ENCODE measurements at regions not wholly inside any gene's neighbourhood (a gene's known extent, or its start where the extent isn't known, plus 50 kb on each side); places are given as distances from the start of the nearest gene placed in this dataset.

DNA sequence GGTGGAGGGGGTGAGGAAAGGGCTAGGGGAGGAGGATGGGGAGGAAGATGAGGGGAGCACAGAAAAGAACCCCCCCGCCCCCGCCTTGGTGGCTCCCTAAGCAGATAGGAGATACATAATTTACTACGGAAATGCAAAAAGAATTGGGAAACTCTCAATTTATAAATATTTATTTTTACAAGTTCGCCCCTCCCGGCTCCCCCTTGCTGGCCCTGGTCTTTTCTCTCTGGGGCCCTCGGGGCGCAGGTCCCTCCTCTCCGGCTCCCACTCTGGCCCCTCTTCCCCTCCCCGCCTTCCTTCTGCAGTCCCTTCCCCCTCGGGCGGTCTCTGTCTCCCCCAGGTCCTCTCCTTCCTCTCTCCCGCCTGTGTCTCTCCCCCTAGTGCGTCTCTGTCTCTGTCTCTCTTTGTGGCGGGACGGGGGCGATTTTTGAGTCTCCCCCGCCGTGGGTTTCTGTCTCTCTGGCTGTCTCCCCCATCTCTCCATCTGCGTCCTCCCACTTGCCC, 173.6 kb upstream of the IER5L start:
- TF ChIP-seq, protein P1, sequence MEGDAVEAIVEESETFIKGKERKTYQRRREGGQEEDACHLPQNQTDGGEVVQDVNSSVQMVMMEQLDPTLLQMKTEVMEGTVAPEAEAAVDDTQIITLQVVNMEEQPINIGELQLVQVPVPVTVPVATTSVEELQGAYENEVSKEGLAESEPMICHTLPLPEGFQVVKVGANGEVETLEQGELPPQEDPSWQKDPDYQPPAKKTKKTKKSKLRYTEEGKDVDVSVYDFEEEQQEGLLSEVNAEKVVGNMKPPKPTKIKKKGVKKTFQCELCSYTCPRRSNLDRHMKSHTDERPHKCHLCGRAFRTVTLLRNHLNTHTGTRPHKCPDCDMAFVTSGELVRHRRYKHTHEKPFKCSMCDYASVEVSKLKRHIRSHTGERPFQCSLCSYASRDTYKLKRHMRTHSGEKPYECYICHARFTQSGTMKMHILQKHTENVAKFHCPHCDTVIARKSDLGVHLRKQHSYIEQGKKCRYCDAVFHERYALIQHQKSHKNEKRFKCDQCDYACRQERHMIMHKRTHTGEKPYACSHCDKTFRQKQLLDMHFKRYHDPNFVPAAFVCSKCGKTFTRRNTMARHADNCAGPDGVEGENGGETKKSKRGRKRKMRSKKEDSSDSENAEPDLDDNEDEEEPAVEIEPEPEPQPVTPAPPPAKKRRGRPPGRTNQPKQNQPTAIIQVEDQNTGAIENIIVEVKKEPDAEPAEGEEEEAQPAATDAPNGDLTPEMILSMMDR (conservative IDR thresholded peaks at IDR 0.05 in 1 of 2, IDR thresholded peaks at IDR 0.05 in 1 of 2; ENCODE audit: low read depth in 1 of 2, low read length in 2 of 2) = no peak
- TF ChIP-seq EZH2 (IDR thresholded peaks at IDR 0.05; ENCODE audit: low read length, missing control alignments) = no peak

Measured in fibroblast of lung (primary cell).